ENCODE measurements at regions not wholly inside any gene's neighbourhood (a gene's known extent, or its start where the extent isn't known, plus 50 kb on each side); places are given as distances from the start of the nearest gene placed in this dataset.

DNA sequence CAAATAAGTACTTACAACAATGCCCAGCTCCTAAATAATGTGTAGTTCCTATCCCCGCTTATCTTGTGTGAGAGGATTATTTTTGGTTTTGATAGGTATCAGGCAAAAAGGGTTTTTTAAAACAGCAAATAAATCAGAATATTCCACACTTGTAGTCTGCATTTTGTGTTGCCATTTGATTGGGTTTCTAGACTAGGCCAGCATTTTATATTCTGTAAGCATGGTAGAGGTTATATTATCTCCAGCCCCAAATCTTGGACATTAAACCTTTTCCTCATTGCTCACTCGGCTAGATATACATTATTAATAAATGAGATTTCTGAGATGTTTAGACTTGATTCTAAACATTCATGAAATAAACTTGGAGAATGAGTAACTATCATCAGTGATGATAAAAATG lies 165.7 kb upstream of the C1orf21 start:
- DNase-seq: no peak

DNA sequence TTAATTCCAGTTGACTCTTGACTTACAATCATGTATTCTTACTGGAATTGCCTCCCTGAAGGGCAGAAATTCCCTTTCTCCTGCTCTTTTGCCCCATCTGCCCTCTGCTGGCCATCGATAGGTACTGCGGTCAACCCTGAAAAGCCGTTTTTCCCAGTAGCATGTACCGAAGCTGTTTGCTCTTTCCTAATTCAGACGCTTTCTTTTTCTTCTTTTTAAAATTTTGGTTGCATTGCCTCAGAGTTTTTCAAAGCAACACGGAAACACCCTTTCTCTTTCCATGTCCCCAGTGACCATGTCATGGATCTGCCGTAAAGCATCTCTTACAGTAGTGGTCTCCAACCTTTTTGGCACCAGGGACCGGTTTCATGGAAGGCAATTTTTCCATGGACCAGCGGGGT lies 164.2 kb upstream of the C1orf21 start:
- DNase-seq: peak; percentile 29 to 71 (median 65)

DNA sequence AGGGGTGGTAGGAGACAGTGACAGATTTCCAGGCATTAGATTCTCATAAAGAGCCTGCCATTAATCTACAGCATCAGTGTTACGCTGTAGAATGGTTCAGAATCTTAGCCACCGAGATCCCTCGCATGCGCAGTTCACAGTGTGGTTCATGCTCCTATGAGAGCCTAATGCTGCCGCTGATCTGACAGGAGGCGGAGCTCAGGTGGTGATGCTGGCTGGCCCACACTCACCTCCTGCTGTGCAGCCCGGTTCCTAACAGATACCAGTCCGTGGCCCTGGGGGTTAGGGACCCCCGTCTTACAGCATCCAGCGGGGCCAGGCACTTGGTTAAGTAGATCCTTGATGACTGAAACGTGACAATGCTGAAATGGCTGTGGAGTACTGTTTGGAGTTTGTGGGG lies 163.6 kb upstream of the C1orf21 start:
- DNase-seq: no peak

DNA sequence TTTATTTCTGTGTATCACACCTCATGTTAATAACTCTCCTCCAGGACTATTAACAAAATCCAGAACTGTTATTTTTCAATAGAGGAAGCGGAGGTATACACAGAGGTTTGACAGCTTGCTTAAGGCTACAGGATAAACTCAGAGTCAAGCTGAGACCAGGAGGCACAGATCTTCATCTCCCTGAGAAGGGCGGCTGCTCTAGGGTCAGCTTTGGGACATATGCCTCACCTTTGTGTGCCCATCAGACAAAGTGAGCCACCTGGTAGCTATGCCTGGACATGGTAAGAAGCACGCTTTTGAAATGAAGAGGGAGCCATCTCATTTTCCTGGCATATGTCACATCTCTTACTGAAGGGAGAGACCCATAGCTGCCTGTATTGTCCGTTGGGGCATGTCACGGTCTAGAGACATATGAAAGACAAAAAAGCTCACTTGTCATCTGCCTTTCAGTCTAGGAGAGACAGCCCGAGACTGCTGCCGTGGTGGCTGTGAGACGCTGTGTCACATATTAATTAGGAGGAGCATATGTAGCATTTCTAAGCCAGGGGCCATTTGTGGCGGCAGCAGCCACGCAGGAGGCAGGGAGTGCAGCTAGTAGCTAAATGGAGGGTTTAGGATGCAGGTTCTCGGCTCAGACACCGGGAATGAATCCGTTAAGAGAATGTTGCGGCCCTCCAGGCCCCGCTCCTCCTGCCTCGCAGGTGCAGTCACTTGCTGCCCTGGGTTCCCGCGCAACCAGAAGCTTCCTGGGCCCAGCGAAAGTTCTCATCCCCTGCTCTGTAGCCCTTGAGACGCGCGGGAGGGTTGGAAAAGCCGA lies 161.3 kb upstream of the C1orf21 start:
- DNase-seq: no peak

DNA sequence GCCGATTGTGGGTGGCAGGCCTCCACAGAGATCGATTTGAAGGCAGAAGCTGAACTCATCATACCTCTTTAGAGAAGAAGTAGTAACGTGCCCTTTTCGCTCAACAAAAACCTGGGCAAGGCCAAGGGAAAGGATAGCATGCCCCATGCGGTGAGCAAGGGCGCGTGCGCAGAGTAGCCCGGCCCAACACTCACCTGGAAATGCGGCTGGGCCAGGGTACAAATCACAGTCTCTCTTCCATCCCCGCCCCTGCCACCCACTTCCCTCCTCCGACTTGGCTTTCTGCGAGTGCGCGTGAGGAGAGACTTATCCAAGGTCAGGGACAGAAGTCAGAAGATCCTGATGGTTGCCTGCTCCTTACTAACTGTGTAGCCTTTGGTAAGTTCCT lies 160.7 kb upstream of the C1orf21 start:
- DNase-seq: no peak

DNA sequence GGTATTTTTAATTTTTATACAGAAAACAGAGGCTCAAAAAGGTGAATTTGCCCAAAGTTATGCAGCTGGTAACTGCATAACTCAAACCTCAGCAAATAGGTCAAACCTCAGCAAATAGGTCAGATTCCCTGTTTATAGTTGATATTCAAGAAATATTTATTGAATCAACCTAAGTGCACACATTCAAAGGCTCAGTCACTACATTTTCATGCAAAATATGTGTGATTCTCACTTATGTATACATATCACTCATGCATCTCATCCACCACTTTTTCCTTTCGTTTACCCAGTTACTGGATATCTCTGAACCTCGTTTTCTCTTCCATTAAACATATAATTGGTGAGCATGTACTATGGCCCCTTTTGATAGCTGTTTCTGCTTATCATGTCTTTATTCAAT lies 158.3 kb upstream of the C1orf21 start:
- DNase-seq: no peak

DNA sequence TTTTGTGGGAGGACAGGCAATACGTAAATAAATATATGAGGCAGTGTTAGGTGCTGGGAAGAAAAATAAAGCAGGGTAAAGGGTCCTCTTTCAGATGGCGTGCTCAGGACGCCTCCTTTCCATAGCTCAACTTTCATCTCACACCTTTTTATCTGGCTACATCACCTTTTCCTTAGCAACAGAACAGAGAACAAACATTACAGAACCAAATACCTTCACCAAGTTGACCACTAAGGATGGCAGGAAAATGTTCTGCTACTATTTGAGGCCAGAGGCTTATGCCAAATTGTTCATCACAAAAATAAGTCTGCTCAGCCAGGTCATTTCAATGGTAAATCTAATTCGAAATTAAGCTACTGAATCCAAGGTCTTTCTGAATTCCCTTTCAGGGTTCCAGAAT lies 149.2 kb upstream of the C1orf21 start:
- DNase-seq: no peak

DNA sequence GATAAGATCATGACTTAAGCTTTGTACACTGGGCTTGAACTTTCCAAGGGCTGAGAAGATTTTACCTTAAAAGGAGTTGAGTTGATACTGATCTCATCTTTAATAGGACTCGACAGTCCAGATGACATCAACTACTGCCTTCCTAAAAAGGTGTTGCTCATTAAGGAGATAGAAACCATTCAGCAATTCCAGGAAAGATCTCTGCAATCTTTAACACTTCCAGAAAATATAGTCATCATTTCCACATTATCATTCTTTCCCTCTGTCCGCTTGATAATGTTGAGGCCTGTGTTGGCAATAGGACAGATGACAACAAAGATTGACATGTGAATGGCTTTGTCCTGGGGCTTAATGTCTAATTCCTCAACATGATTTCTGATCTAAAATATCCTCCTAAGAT lies 145.4 kb upstream of the C1orf21 start:
- DNase-seq: no peak

DNA sequence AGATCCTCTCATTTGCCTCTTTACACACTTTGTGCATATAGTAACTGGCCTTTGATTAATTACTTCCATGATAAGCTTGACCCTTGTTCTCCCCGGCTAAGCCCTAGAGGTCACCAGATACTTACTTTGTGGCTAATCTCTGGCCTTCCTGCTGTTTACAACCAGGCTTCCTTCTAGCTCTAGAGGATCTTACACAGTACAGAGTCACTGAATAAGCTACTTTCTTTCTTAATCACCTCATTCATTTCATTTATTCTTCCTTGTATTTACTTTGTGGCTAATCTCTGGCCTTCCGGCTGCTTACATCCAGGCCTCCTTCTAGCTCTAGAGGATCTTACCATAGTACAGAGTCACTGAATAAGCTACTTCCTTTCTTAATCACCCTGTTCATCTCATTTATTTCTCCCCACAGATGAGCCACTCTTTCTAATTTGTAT lies 144.3 kb upstream of the C1orf21 start:
- peak in 1 of 3 experiments; percentile 44 for DNase-seq

DNA sequence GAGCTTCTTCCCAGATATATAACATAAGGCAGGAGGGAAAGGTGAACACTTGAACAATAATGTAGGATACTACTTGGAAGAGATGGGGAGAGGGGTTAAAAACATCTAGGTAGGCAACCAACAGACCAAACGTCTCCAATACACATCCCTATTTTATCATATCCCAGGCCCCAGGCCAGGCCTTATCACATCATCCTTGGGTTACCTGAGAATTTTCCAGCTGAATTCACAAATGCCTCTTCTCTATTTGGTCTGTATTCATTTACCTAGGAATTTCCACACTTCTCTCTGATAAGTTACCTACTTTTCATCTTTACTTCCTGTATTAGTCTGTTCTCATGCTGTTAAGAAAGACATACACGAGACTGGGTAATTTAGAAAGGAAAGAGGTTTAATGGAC lies 141.9 kb upstream of the C1orf21 start:
- DNase-seq: no peak

DNA sequence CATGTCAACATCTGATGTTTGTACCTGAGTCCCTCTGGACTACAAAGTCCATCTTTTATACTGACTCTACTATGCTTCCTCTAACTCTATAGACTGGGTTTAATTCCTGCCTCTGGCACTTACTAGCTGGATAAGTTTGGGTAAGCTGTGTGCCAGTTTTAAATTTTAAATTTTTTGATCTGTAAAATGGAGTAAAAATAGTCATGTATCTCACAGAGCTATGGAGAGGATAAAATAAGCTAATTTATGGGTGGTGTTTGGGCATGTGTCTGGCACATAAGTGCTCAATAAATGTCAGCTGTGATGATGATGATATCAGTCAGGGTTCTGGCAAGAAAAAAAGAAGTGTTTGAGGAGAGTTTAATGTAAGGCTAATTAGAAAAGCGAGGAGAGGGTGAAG lies 139.2 kb upstream of the C1orf21 start:
- DNase-seq: no peak

DNA sequence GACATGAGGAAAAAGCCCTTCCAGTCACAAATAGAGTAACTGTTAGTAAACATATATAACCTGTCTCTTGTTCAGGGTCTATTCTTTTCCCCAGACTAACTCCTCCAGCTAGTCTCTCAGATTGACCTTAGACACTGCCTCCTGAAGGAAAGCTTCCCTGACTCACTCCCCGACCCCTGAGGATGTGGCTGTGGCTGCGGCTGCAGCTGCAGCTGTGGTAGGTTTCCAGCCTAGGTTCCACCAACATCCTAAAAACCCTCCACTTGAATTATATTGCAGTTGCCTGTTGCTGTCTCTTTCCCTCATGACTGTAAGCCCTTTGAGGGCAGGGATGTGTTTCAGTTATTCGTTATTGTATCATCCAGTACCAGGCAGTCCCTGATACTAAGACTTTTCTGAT lies 132.9 kb upstream of the C1orf21 start:
- no peak for DNase-seq

DNA sequence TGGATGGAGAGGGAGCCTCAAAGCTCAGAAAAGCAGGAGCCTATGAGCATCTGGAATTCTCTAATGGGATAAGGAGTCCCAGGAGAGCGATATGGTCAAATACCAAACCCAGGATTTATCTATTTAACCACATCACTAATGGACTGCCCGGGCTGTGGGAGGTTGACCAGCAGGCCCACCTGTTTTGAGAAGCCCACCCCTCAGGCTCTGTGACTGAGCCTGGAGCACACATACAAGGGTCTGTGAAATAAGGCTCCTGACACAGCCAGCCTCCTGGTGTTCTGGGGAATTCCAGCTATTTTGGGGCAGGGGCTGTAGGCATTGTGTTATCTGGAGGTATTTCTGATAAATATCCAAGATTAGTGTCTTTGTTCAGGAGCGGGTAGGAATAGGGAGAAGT lies 132.0 kb upstream of the C1orf21 start:
- no peak for DNase-seq

DNA sequence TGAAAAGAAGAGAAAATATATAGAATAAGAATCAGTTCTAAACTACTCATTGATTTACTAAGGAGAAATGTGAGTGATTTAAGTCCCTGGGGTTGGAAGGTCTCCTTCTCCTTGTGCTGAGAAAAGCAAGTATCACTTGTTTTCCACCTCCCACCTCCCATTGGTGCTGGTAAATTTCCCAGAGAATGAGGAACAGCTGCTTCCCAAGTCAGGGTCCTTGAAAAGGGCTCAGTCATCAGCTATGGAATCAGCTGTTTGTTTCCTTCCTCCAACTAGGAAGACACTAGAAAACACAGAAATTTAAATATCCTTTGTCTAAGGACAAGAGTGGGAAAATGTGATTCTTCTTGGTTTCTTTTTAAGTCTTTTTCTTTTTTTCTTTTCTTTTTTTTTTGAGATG lies 131.3 kb upstream of the C1orf21 start:
- no peak for DNase-seq

DNA sequence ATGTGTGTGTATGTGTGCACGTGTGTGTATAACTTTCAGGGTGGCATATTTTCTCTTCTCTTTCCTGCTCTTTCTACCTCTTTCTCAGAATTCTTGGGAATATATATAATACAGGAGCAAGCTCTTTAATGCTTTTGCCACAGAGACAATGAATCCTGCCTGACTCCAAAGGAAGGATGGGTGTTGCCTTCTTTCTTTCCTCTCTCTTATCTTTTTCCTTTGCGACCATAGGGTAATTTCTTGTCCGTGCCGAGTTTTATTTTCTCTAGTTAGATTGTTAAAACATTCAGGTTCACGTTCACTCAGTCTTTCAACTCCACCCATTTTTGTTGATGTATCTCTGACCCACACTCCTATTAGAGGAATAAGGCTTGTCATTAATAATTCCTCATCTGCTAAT lies 129.0 kb upstream of the C1orf21 start:
- no peak for DNase-seq

DNA sequence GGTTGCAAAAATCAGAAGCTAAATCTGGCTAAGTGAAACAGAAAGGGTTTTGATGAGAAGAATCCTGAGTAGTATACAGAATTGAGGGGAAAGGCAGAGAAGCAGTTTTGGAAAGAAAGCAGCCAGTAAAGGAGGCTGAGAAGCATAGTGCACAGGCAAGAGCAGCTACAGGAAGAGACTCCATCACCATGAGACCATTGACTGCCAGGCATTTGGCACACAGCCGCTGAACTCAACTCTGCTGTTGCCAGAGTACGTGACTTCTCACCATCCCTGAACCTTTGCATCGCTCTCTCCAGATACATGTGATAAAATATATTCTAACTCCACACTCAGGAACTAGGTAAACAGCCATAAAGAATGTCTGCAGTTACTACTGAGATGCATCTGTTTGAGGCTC lies 128.3 kb upstream of the C1orf21 start:
- DNase-seq: no peak

DNA sequence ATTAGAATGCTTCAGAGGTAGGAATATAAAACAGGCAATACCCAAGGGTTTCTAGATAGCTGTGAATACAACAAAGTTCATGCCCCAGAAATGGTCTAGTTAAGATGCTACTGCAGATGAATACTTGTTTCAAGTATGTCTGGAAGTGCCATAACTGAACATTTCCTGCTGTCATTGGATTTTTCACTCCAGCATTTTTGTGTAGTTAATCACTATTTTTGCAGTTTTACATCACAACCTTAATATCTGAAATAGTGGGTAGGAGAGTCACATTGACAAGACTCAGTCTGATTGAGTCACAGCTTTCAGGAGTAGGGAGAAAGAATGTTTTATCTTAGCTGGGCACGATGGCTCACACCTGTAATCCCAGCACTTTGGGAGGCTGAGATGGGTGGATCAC lies 126.4 kb upstream of the C1orf21 start:
- no peak for DNase-seq

DNA sequence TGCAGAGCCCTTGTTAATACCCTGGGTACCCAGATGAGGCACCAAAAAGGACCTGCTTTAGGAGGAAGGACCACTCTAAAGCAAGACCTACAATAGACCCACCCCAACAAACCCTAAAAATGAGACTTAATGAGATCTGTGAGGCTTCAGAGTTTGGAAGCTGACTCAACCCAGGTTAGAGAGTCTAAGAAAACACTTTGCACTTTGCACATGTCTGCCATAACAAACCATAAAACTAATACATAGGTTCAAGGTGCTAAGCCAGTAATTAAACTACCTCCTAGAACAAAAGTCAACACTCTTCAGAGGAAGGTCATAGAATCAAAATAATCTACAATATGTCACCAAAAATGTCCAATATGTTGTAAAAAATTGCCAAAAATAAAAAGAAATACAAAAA lies 124.7 kb upstream of the C1orf21 start:
- DNase-seq: peak in 1 of 3 experiments; percentile 30

DNA sequence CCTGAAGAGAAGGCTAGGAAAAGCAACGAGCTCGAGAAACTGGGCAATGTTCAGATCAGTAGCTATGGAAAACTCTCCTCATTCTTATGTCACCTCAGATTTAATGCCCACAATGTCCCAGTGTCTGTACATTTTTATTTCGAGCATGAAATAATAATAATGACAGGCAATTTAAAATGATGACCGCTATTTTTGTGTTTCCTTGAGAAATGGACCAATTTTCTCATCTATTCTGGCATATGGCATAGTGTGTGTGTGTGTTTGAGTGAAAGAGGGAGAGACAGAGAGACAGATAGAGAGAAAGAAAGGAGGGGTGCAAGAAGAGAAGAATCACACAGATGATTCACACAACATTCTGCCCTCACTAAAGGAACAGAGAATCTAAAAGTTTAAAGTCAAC lies 119.1 kb upstream of the C1orf21 start:
- no peak for DNase-seq

DNA sequence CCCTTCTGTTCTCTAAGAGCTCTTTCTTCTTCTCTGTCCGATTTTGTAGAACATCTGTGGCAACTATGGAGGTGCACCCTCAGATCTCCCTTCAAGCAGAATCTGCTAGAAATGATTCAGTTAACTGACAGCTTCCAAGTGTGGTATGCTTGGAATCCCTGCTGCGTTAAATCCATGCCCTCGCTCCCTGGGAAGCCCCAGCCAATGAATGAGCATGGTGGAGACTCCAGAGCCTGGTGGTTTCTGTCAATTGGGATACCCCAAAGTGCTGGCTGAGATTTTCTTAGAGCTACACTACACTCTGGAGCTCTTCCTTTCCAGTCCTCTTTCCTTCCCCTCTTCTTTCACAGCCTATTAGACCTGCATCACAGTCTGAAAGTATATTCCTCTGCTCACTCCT lies 116.3 kb upstream of the C1orf21 start:
- DNase-seq: no peak

DNA sequence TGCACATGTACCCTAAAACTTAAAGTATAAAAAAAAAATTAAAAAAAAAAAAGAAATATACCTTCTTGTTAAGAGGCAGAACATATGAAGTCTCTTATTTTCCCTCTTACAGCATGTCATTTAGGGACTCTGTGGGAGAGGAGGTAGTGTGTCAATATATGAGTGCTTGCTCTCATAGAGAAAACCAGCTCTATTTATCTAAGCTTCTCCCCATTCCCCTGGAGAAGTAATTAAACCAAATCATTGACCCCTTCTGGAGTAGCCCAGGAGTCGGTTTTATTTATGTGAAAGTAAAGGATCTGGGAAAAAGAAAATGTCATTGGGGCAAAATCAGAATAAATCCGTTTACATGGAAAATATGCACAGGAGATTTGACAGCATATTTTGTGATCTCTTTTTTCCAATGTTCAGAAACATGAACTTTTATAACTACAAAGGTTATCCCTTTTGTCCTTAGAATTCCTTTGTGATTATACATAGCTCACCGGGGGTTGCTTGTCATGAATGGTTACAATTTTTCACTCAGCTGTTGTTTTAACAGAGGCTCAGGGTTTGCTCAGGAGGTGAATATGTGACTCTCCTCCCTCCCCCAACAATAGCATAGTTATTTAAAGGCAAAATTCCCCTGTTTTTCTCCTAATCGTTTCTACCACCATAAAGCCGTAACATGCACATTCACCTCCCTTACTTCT lies 114.5 kb upstream of the C1orf21 start:
- DNase-seq: peak in 2 of 3 experiments; percentile 9 to 60

DNA sequence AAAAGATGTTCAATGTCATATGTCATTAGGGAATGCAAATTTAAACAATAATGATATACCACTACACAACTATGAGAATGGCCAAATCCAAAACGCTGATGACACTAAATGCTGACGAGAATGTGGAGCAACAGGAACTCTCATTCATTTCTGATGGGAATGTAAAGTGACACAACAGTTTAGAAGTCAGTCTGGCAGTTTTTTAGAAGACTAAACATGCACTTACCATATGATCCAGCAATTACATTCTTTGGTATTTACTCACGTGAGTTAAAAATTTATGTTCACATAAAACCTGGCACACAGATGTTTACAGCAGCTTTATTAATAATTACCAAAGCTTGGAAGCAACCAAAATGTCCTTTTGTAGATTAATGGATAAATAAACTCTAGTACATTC lies 110.4 kb upstream of the C1orf21 start:
- DNase-seq: no peak

DNA sequence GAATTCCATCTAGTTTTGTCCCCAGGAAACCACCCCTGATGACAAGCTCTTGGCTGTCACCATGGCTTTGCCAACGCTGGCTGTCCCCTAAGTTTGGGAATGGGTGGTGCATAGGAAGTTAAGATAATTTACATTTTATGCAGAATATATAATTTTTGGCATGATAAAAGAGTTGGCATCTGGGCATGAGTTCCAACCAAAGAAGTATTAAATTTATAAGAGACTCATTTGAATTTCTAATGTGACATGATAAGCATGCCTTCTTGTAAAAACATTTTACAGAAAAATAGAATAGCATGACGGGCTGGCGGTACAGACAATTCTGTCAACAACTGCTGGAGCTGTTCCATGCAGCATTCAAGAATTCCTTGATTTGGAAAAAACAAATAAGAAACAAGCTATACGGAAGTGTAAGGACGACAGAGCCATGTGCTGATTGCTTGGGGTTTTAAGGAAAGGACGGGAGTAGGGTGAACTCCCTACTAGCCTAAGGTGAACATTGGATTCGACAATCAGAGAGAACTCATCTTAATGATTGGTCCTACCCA lies 106.8 kb upstream of the C1orf21 start:
- DNase-seq: no peak

DNA sequence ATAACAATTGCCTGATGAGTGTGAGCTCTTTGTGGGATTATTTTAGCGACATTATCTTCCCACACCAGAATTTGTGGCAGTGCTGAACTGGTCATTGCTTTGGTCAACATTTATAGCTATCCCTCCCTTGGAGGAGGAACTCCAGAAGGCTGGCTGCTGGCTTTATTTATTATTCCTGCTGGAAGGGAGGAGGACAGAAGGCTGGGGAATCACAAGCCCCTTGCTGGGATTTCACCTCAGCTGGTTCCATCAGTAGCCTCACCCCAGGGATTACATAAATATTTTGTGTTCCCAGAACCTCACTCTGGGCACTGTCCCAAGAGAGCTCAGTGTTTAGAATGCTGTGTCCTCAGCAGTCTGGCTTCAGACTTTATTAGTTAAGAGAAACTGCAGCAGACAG lies 102.8 kb upstream of the C1orf21 start:
- no peak for DNase-seq
